GM18498 (cell line): ENCODE measurements at regions not wholly inside any gene's neighbourhood (a gene's known extent, or its start where the extent isn't known, plus 50 kb on each side); places are given as distances from the start of the nearest gene placed in this dataset.

Source experiments
- ATAC-seq: cut with Tn5 transposase; IDR thresholded peaks from one replicate; pipeline ENCODE4 v1.9.1; 2021; ENCODE audit warnings: mild to moderate bottlenecking, moderate library complexity; ENCODE audit not compliant: unreplicated experiment

DNA sequence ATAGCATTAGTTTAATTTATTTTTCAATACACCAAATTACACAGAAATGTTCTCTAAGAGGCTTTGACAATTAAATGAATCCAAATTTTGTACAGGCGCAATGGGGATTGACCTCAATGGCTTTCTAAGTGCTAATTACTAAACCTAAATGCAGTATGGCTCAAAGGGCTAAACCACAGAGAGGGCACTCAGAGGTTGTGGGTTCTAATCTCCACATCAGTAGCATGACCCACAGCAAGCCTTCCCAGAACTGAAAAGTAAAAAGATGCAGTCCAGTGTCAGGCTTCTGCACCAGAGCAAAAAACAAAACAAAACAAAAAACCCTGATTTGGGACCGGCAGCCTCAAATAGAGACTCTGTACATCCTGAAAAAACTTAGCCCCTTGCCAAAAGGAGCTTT lies 579.2 kb upstream of the PKN2 start:
- ATAC-seq, result no peak

DNA sequence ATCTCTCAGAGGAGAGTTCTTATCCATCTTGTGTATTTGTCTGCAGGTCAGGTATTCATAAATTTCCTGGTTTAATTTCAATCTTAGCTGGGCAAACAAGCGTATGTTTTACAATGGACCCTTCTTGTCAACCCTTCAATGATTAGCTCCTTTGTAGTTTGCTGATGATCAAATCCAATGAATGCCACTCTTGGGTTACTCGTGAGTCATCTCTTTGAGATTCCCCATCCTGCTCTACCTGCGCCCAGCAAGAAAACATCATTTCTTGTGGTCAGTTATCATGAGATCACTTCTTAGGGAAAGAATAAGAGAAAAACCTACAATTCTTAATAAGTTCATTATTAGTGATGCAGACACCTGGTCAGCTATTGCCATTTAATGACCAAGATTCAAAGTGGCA lies 572.3 kb upstream of the PKN2 start:
- no peak for ATAC-seq

- no peak for ATAC-seq
Observed at GRCh38 chr1:88117597-88117996, 566.5 kb upstream of the PKN2 start.

GRCh38 chr1:88118176-88118845 lies 565.8 kb upstream of the PKN2 start:
- ATAC-seq, result no peak

GRCh38 chr1:88124614-88125013 lies 559.5 kb upstream of the PKN2 start:
- ATAC-seq, result no peak

DNA sequence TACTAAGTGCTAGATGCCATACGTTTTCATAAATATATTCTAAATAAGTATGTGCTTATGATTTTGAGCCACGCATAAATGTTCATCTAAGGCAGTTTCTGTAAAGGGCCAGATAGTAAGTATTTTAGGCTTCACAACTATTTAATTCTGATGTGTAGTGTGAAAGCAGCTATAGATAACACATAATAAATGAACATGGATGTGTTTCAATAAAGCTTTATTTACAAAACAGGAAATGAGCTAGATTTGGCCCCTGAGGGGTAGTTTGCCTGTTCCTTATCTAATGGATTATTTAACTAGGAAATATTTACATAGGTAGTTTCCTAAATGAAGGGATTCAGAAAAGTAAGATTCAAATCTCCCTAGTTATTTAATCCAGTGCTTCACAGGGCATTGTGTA lies 557.6 kb upstream of the PKN2 start:
- no peak for ATAC-seq

- no peak for ATAC-seq
Observed at GRCh38 chr1:88133991-88134390, 550.1 kb upstream of the PKN2 start.

GRCh38 chr1:88134983-88135921 lies 548.8 kb upstream of the PKN2 start:
- no peak for ATAC-seq

DNA sequence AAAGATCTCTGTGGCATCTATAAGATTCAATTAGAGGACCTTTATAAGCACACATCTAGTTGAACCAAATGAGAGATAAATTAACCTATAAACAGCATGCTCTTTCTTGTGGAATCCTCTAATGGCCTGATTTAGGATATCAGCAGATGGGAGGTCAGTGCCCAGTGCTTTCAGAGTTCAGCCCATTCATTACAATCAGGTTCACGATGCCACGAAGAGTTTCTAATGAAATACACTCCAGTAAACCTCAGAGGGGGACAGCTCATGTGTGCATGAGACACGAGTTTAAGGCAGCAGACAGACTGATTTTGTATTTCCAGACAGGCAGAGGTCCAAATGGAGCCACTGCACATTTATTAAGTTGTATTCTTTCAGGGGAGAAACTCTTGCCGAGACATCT lies 544.4 kb upstream of the PKN2 start:
- no peak for ATAC-seq

- ATAC-seq, result no peak
Observed at GRCh38 chr1:88140325-88140724, 543.7 kb upstream of the PKN2 start.

- ATAC-seq, result peak; percentile 51
Observed at GRCh38 chr1:88141499-88142074, 542.5 kb upstream of the PKN2 start.

- no peak for ATAC-seq
Observed at GRCh38 chr1:88145752-88146151, 538.3 kb upstream of the PKN2 start.

DNA sequence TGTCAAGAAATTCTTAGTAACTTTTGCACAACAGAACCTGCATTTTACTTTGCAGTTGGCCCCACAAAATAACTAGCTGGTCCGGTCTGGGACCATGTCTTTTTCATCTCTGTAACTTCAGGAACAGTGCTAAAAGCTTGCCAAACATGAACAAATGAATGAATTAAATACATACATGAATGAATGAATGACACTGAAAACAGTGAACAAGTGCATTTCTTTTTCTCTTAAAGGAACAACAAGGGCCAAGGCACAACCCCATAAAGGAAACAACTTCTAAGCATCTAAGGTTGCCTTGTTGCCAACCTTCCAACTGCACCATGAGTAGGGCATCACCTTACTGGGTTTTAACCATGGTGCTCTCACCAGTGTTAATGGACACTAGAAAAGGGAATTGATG lies 534.4 kb upstream of the PKN2 start:
- ATAC-seq, result no peak

GRCh38 chr1:88150330-88150729 lies 533.7 kb upstream of the PKN2 start:
- ATAC-seq, result no peak

DNA sequence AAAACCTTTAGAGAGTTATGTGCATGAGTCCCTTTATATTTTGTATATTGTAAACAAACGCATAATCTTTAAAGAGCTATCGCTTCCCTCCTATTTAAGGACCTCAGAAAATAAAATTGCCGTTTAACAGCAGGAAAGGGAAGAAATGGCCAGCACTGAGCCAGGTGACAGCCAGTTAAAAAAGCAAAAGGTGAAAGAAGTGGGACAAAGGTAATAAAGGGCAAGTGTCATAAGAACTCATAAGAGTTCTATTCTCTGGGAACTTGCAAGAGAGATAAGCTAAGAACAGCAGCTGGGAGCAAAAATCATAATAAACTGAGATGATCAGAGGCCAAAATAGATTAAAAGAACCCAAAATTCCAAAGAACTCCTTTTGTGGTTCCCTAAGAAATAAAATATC lies 520.9 kb upstream of the PKN2 start:
- ATAC-seq, result no peak

- no peak for ATAC-seq
Observed at GRCh38 chr1:88168126-88168525, 515.9 kb upstream of the PKN2 start.

GRCh38 chr1:88169139-88169538 lies 514.9 kb upstream of the PKN2 start:
- no peak for ATAC-seq

GRCh38 chr1:88169939-88170338 lies 514.1 kb upstream of the PKN2 start:
- no peak for ATAC-seq

GRCh38 chr1:88175120-88175630 lies 508.9 kb upstream of the PKN2 start:
- ATAC-seq, result no peak

DNA sequence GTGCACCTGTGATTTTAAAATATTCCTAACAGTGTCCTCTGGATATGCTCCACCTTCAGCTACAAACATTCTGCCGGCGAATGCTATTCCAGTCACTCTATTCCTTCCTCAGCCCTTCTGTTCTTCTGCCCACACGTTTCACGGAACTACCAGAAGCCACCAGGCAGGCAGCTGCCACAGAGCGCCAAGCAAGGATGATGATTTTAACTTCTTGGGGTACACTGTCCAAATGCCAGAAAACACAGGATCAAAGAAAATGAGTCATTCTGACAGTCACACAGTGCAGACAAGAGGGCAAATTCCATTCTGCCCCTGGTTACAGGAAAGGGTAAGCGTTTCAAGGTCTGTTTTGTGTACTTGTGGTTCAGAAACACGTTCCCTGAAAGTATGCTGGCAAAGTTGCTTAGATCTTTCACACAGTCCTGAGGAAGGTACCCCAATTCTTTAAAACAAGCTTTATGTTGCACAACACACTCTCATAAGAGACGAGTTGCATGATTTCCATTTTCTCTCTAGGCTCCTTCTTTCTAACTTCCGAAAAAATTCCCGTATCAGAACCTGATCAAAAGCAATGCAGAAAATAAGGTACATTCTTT lies 508.3 kb upstream of the PKN2 start:
- no peak for ATAC-seq

GRCh38 chr1:88179943-88180342 lies 504.1 kb upstream of the PKN2 start:
- ATAC-seq, result no peak
